ENCODE measurements at regions not wholly inside any gene's neighbourhood (a gene's known extent, or its start where the extent isn't known, plus 50 kb on each side); places are given as distances from the start of the nearest gene placed in this dataset.
"Not testable (repeated sequence)": the region's sequence is repeated elsewhere in the genome, so short reads cannot be mapped to it uniquely, and the experiment has no call there.

DNA sequence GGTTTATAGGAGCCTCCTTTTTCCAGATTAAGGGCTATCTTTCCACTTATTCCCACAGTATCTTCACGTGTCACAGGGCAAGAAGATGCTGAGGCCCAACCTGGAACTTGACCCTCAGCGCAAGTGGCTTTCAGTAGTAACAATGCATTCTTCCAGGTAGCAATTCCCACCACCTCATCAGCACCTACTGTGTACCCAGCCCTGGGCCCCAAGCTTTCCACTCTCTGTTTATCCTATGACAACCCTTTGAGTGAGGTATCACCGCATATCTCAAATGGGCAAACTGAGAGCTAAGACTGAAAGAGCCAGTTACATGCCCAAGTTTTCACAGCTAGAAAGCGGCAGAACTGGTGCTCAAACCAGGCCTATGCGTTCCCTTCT lies 88.2 kb downstream of the CPN2 start:
- 98% methylated on average over 5 of the region's 5 CpGs for WGBS (ENCODE audit: low lambda C conversion rate, missing lambda C conversion rate)
- Histone ChIP-seq H3K9me3 (ENCODE audit: low read depth) (no peaks in the 10 kb centered on the region), H3K4me1 (ENCODE audit: insufficient read depth) (peaks cover 8% of the 10 kb centered on the region), H3K79me2 (no peaks in the 10 kb centered on the region), H3K27me3 (no peaks in the 10 kb centered on the region), H3K4me2 (no peak overlapping the region), H2AFZ (no peak overlapping the region), H3K4me3 (no peak overlapping the region), H4K20me1 (ENCODE audit: insufficient read depth, poor library complexity, severe bottlenecking) (no peaks in the 10 kb centered on the region), H3K9me2 (replicated peaks; ENCODE audit: insufficient read depth) (no peaks in the 10 kb centered on the region), H3K36me3 (replicated peaks; ENCODE audit: insufficient read depth, low read depth) (no peaks in the 10 kb centered on the region), H3K27ac (no peak overlapping the region)
- no peak for DNase-seq (ENCODE audit: low spot score)
- TF ChIP-seq EZH2 (IDR thresholded peaks at IDR 0.05; ENCODE audit: borderline replicate concordance) = no peak

DNA sequence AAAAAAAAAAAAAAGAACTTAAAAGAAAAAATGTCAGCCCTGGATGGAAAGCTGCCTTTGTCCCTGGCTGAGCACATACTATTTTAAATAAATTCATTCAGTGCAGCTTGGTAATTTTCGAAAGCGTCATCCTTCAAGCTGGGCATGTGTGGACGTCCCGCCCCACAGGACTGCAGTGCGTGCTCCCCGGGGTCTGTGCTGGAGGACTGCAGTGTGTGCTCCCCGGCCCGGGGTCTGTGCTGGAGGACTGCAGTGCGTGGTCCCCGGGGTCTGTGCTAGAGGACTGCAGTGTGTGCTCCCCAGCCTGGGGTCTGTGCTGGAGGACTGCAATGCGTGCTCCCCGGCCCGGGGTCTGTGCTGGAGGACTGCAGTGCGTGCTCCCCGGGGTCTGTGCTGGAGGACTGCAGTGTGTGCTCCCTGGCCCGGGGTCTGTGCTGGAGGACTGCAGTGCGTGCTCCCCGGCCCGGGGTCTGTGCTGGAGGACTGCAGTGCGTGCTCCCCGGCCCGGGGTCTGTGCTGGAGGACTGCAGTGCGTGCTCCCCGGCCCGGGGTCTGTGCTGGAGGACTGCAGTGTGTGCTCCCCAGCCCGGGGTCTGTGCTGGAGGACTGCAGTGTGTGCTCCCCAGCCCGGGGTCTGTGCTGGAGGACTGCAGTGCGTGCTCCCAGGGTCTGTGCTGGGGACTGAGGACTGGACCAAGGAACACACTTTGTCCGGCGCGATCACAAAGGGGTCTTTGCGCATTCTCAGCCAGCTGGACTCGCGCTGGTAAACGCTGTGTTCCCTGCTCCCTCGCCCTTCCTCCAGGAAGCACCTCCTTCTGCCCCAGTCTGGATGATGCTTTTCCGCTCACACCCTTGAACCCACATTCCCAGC lies 86.3 kb downstream of the CPN2 start:
- DNase-seq (ENCODE audit: low spot score); H3K9me3 ChIP-seq (ENCODE audit: low read depth); H3K4me2 ChIP-seq; H2AFZ ChIP-seq; H3K36me3 ChIP-seq (replicated peaks; ENCODE audit: insufficient read depth, low read depth); H4K20me1 ChIP-seq (ENCODE audit: insufficient read depth, poor library complexity, severe bottlenecking); H3K79me2 ChIP-seq; H3K9me2 ChIP-seq (replicated peaks; ENCODE audit: insufficient read depth); H3K27me3 ChIP-seq; H3K4me3 ChIP-seq: not testable (repeated sequence)
- 94% methylated on average over 22 of the region's 37 CpGs for WGBS (ENCODE audit: low lambda C conversion rate, missing lambda C conversion rate)
- Histone ChIP-seq H3K27ac (peak overlapping the region; percentile 62), H3K4me1 (ENCODE audit: insufficient read depth) (peaks cover 13% of the 10 kb centered on the region)

DNA sequence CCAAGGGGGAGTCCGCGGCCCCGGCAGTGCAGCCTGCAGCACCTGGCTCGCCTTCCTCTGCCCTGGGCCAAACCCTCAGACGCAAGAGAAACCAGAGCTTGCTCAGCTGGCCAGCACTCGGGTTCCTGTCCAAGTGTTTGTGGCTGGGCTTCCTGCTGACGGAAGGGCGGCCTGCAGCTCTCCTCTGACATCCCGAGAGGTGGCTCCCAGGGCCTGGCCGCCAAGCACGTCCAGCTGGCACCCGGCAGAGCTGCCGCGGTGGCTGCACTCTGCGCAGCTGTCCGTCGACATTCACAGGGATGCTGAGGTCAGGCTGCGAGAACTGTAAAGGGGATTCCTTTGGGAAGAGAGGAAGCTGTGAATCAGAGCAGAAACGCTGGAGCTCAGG lies 85.6 kb downstream of the CPN2 start:
- H3K4me3 ChIP-seq = no peak overlapping the region
- no peaks in the 10 kb centered on the region for H4K20me1 ChIP-seq (ENCODE audit: insufficient read depth, poor library complexity, severe bottlenecking)
- no peak for DNase-seq (ENCODE audit: low spot score)
- H3K9me2 ChIP-seq (replicated peaks; ENCODE audit: insufficient read depth) = no peaks in the 10 kb centered on the region
- H3K9me3 ChIP-seq (ENCODE audit: low read depth) = no peaks in the 10 kb centered on the region
- peak overlapping the region; percentile 62 for H3K27ac ChIP-seq
- no peaks in the 10 kb centered on the region for H3K36me3 ChIP-seq (replicated peaks; ENCODE audit: insufficient read depth, low read depth)
- H3K79me2 ChIP-seq = no peaks in the 10 kb centered on the region
- peaks cover 14% of the 10 kb centered on the region for H3K4me1 ChIP-seq (ENCODE audit: insufficient read depth)
- H3K4me2 ChIP-seq = no peak overlapping the region
- WGBS (ENCODE audit: low lambda C conversion rate, missing lambda C conversion rate) = 62% methylated on average over 19 of the region's 19 CpGs
- no peak overlapping the region for H2AFZ ChIP-seq
- no peaks in the 10 kb centered on the region for H3K27me3 ChIP-seq
- TF ChIP-seq, protein P1, sequence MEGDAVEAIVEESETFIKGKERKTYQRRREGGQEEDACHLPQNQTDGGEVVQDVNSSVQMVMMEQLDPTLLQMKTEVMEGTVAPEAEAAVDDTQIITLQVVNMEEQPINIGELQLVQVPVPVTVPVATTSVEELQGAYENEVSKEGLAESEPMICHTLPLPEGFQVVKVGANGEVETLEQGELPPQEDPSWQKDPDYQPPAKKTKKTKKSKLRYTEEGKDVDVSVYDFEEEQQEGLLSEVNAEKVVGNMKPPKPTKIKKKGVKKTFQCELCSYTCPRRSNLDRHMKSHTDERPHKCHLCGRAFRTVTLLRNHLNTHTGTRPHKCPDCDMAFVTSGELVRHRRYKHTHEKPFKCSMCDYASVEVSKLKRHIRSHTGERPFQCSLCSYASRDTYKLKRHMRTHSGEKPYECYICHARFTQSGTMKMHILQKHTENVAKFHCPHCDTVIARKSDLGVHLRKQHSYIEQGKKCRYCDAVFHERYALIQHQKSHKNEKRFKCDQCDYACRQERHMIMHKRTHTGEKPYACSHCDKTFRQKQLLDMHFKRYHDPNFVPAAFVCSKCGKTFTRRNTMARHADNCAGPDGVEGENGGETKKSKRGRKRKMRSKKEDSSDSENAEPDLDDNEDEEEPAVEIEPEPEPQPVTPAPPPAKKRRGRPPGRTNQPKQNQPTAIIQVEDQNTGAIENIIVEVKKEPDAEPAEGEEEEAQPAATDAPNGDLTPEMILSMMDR (IDR thresholded peaks at IDR 0.05; ENCODE audit: poor library complexity) = no peak

DNA sequence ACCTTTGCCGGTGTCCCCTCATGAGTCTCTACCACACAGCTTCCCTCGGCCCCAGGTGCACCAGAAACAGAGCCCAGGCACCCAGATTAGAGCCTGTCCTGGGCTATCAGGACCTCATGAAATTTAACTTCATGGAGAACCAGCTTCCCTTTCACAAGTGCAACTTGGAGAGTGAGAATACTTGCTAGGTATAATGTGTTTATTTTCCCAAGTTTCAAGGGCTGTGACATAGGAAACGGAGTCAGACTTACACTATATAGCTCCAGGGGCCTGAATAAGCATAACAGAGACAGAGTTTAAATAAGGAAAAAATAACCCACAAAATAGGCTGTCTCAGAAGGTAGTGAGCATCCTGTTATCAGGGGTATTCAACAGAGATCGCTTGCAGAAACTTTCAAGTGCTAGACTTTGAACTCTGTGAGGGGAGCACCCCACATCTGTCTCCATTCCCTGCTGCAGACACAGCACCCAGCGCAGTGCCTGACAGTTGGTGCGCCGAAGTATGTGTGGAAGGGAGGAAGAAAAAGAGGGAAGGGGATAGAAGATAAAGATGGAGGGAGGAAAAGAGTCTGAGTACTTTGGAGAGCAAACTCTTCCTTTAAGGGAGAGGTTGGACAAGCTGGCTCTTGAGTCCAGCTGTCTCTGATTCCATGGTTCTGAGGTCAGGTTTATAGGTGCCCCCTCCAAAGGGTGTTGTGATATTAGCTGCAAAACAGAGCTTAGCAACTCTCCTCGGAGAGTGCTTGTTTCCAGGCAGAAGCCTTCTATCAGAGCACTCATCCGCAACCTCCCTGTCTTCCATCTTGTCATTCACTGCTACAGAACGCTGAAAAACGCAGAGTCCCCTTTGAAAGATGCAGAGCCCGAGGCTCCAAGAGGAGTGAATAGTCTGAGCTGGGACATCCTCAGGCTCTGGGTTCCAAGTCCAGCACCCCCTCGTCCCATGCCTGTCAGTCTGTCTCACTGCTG lies 84.8 kb downstream of the CPN2 start:
- 81% methylated on average over 13 of the region's 13 CpGs for WGBS (ENCODE audit: low lambda C conversion rate, missing lambda C conversion rate)
- no peak overlapping the region for H3K4me3 ChIP-seq
- no peaks in the 10 kb centered on the region for H3K36me3 ChIP-seq (replicated peaks; ENCODE audit: insufficient read depth, low read depth)
- no peaks in the 10 kb centered on the region for H3K27me3 ChIP-seq
- no peak for DNase-seq (ENCODE audit: low spot score)
- H3K9me2 ChIP-seq (replicated peaks; ENCODE audit: insufficient read depth) = no peaks in the 10 kb centered on the region
- H3K9me3 ChIP-seq (ENCODE audit: low read depth) = no peaks in the 10 kb centered on the region
- H2AFZ ChIP-seq = no peak overlapping the region
- H3K79me2 ChIP-seq = no peaks in the 10 kb centered on the region
- no peak for TF ChIP-seq EZH2 (IDR thresholded peaks at IDR 0.05; ENCODE audit: borderline replicate concordance)
- TF ChIP-seq, protein P1 (IDR thresholded peaks at IDR 0.05; ENCODE audit: poor library complexity) = no peak
- TF ChIP-seq EZH2phosphoT487 (IDR thresholded peaks at IDR 0.05; ENCODE audit: low read depth, severe bottlenecking, unreplicated experiment) = no peak
- H3K4me2 ChIP-seq = no peak overlapping the region
- peaks cover 22% of the 10 kb centered on the region for H3K4me1 ChIP-seq (ENCODE audit: insufficient read depth)
- H4K20me1 ChIP-seq (ENCODE audit: insufficient read depth, poor library complexity, severe bottlenecking) = no peaks in the 10 kb centered on the region
- peak overlapping the region; percentile 62 for H3K27ac ChIP-seq
